ACC112 (cell line): ENCODE measurements at regions not wholly inside any gene's neighbourhood (a gene's known extent, or its start where the extent isn't known, plus 50 kb on each side); places are given as distances from the start of the nearest gene placed in this dataset.

Experiments
- H2AFZ ChIP-seq: fragments of 200-600 bp; sonication (generic); one replicate; pipeline ENCODE4 v1.6.0; 2017; ENCODE audit warnings: antibody characterized with exemption, low read length; ENCODE audit not compliant: unreplicated experiment
- H3K27ac ChIP-seq: fragments of 200-600 bp; sonication (generic); 2 replicates; pipeline ENCODE4 v1.5.1; 2014; ENCODE audit warnings: low read depth, mild to moderate bottlenecking, antibody characterized with exemption, low read length, moderate library complexity
- H3K27me3 ChIP-seq: fragments of 200-600 bp; sonication (generic); 2 replicates; pipeline ENCODE4 v1.6.1; 2014; ENCODE audit warnings: mild to moderate bottlenecking, antibody characterized with exemption, low read length, moderate library complexity, mixed read lengths; ENCODE audit not compliant: insufficient read depth
- H3K36me3 ChIP-seq: fragments of 200-600 bp; sonication (generic); 2 replicates; pipeline ENCODE4 v1.6.1; 2016; ENCODE audit warnings: mild to moderate bottlenecking, antibody characterized with exemption, low read length, moderate library complexity, mixed read lengths; ENCODE audit not compliant: insufficient read depth
- H3K4me1 ChIP-seq: fragments of 200-600 bp; sonication (generic); one replicate; pipeline ENCODE4 v1.6.1; 2016; ENCODE audit warnings: low read length, mixed read lengths; ENCODE audit not compliant: insufficient read depth, unreplicated experiment, control insufficient read depth
- H3K4me3 ChIP-seq: fragments of 200-600 bp; sonication (generic); 2 replicates; pipeline ENCODE4 v1.5.1; 2014; ENCODE audit warnings: mild to moderate bottlenecking, low read depth, low read length
- H3K79me2 ChIP-seq: fragments of 200-600 bp; sonication (generic); one replicate; pipeline ENCODE4 v1.6.0; 2016; ENCODE audit warnings: low read length; ENCODE audit not compliant: control insufficient read depth, unreplicated experiment, insufficient read depth

GRCh38 chr12:125208334-125208733 is 143.1 kb downstream of the AACS start:
- H3K79me2 ChIP-seq = no peaks in the 10 kb centered on the region

GRCh38 chr12:125208942-125209341 is 143.7 kb downstream of the AACS start:
- no peaks in the 10 kb centered on the region for H3K4me1 ChIP-seq
- no peaks in the 10 kb centered on the region for H3K36me3 ChIP-seq
- no peaks in the 10 kb centered on the region for H3K79me2 ChIP-seq
- H3K4me3 ChIP-seq = no peak overlapping the region
- peaks cover 53% of the 10 kb centered on the region for H3K27me3 ChIP-seq
- no peak overlapping the region for H3K27ac ChIP-seq
- H2AFZ ChIP-seq = no peak overlapping the region

More at GRCh38 chr12:125208334-125208733, 143.1 kb downstream of the AACS start:
- Histone ChIP-seq H2AFZ (no peak overlapping the region), H3K27ac (no peak overlapping the region), H3K36me3 (no peaks in the 10 kb centered on the region), H3K4me3 (no peak overlapping the region), H3K4me1 (no peaks in the 10 kb centered on the region), H3K27me3 (peaks cover 51% of the 10 kb centered on the region)

GRCh38 chr12:125210104-125210755 is 145.0 kb downstream of the AACS start:
- Histone ChIP-seq H3K79me2 (no peaks in the 10 kb centered on the region), H2AFZ (no peak overlapping the region), H3K27me3 (peaks cover 53% of the 10 kb centered on the region), H3K27ac (no peak overlapping the region), H3K4me3 (no peak overlapping the region), H3K36me3 (no peaks in the 10 kb centered on the region), H3K4me1 (no peaks in the 10 kb centered on the region)

- H3K4me1 ChIP-seq = no peaks in the 10 kb centered on the region
- no peaks in the 10 kb centered on the region for H3K79me2 ChIP-seq
- H2AFZ ChIP-seq = no peak overlapping the region
- H3K36me3 ChIP-seq = no peaks in the 10 kb centered on the region
- H3K4me3 ChIP-seq = no peak overlapping the region
- peaks cover 48% of the 10 kb centered on the region for H3K27me3 ChIP-seq
- H3K27ac ChIP-seq = no peak overlapping the region
Measured at GRCh38 chr12:125211464-125211863, 146.2 kb downstream of the AACS start.

- peaks cover 41% of the 10 kb centered on the region for H3K27me3 ChIP-seq
Measured at GRCh38 chr12:125214289-125214688, 149.1 kb downstream of the AACS start.

GRCh38 chr12:125216756-125217155 is 151.5 kb downstream of the AACS start:
- Histone ChIP-seq H3K36me3 (no peaks in the 10 kb centered on the region), H2AFZ (no peak overlapping the region), H3K27me3 (peaks cover 34% of the 10 kb centered on the region; the same call in 1 of the 2 replicates), H3K27ac (no peak overlapping the region), H3K4me1 (no peaks in the 10 kb centered on the region), H3K4me3 (no peak overlapping the region), H3K79me2 (no peaks in the 10 kb centered on the region)

More at GRCh38 chr12:125214289-125214688, 149.1 kb downstream of the AACS start:
- no peak overlapping the region for H3K4me3 ChIP-seq
- no peaks in the 10 kb centered on the region for H3K36me3 ChIP-seq
- H3K27ac ChIP-seq = no peak overlapping the region
- no peaks in the 10 kb centered on the region for H3K4me1 ChIP-seq
- no peaks in the 10 kb centered on the region for H3K79me2 ChIP-seq
- H2AFZ ChIP-seq = no peak overlapping the region

GRCh38 chr12:125217308-125217707 is 152.1 kb downstream of the AACS start:
- Histone ChIP-seq H3K27me3 (peaks cover 31% of the 10 kb centered on the region; the same call in 1 of the 2 replicates), H3K36me3 (no peaks in the 10 kb centered on the region)

GRCh38 chr12:125218952-125219351 is 153.7 kb downstream of the AACS start:
- Histone ChIP-seq H3K79me2 (no peaks in the 10 kb centered on the region), H3K36me3 (no peaks in the 10 kb centered on the region), H2AFZ (no peak overlapping the region), H3K27ac (no peak overlapping the region), H3K27me3 (peaks cover 19% of the 10 kb centered on the region; the same call in 1 of the 2 replicates), H3K4me1 (no peaks in the 10 kb centered on the region), H3K4me3 (no peak overlapping the region)

More at GRCh38 chr12:125217308-125217707, 152.1 kb downstream of the AACS start:
- Histone ChIP-seq H3K27ac (no peak overlapping the region), H3K79me2 (no peaks in the 10 kb centered on the region), H3K4me3 (no peak overlapping the region), H3K4me1 (no peaks in the 10 kb centered on the region), H2AFZ (no peak overlapping the region)

GRCh38 chr12:125220404-125221273 is 155.4 kb downstream of the AACS start:
- H3K4me3 ChIP-seq = no peak overlapping the region
- no peak overlapping the region for H3K27ac ChIP-seq
- H2AFZ ChIP-seq = no peak overlapping the region
- H3K4me1 ChIP-seq = no peaks in the 10 kb centered on the region
- no peaks in the 10 kb centered on the region for H3K79me2 ChIP-seq
- no peaks in the 10 kb centered on the region for H3K36me3 ChIP-seq
- peaks cover 14% of the 10 kb centered on the region; the same call in 1 of the 2 replicates for H3K27me3 ChIP-seq

GRCh38 chr12:125221602-125222001 is 156.4 kb downstream of the AACS start:
- Histone ChIP-seq H3K4me1 (no peaks in the 10 kb centered on the region), H2AFZ (no peak overlapping the region), H3K27me3 (peaks cover 14% of the 10 kb centered on the region; the same call in 1 of the 2 replicates), H3K4me3 (no peak overlapping the region), H3K79me2 (no peaks in the 10 kb centered on the region), H3K36me3 (no peaks in the 10 kb centered on the region), H3K27ac (no peak overlapping the region)
